Endothelial cell of umbilical vein (primary cell): ENCODE measurements at regions not wholly inside any gene's neighbourhood (a gene's known extent, or its start where the extent isn't known, plus 50 kb on each side); places are given as distances from the start of the nearest gene placed in this dataset.

Experiments
- BruUV-seq: library from RNA; stranded (reverse); fragments of 400-500 nt; replicated peaks from 2 replicates; lab custom pipeline; 2021; lab: Mats Ljungman, UMichigan
- CTCF ChIA-PET: fragments of 300-600, 350-600 bp; sonication (Branson Sonifier 250); formaldehyde crosslinking; loops from one replicate; lab custom pipeline; 2021; ENCODE audit warnings: antibody characterized with exemption, inconsistent platforms; lab: Charles Lee
- POLR2A ChIA-PET: fragments of 300-600, 350-600 bp; sonication (Branson Sonifier 250); formaldehyde crosslinking; loops from one replicate; lab custom pipeline; 2021; ENCODE audit warnings: antibody characterized with exemption, inconsistent platforms; lab: Charles Lee
- DNase-seq: peaks from one replicate; pipeline ENCODE4 v3.0.0-alpha.2; 2011; ENCODE audit warnings: low read depth, low spot score
- FAIRE-seq: peaks from 2 replicates; lab custom pipeline; 2011; peaks lifted over from hg19 to GRCh38; lab: Jason Lieb, UNC
- H2AFZ ChIP-seq: 2 replicates; pipeline ENCODE4 v1.6.0; 2012; ENCODE audit warnings: low read depth, low read length, control low read depth, inconsistent platforms
- H3K27ac ChIP-seq: 2 replicates; pipeline ENCODE4 v1.5.1; 2011; ENCODE audit warnings: low read depth, mild to moderate bottlenecking, control low read depth, low read length, moderate library complexity; ENCODE audit not compliant: insufficient read depth
- H3K27me3 ChIP-seq, 2 experiments: 2 replicates each; pipeline versions ENCODE4 v1.6.0 to v1.6.1; 2011; ENCODE audit warnings: low read length in 2 of 2, mixed read lengths in 1 of 2; ENCODE audit not compliant: control insufficient read depth in 2 of 2, insufficient read depth in 2 of 2
- H3K36me3 ChIP-seq, 2 experiments: 2 replicates in 1 of 2; 3 replicates in 1 of 2; pipeline ENCODE4 v1.5.1; 2011; ENCODE audit warnings: low read length in 2 of 2, mild to moderate bottlenecking in 1 of 2, moderate library complexity in 1 of 2; ENCODE audit not compliant: control insufficient read depth in 2 of 2, insufficient read depth in 2 of 2; ENCODE audit errors: extremely low read depth in 1 of 2
- H3K4me1 ChIP-seq: 3 replicates; pipeline ENCODE4 v1.5.1; 2011; ENCODE audit warnings: mild to moderate bottlenecking, low read length; ENCODE audit not compliant: control insufficient read depth, insufficient read depth; ENCODE audit errors: extremely low read depth
- H3K4me2 ChIP-seq: 2 replicates; pipeline ENCODE4 v1.6.1; 2011; ENCODE audit warnings: low read length, control low read depth, mixed read lengths; ENCODE audit not compliant: insufficient read depth
- H3K4me3 ChIP-seq, 3 experiments: fragments of 200-600 bp in 1 of 3; sonication (generic), shearing (Covaris generic) in 1 of 3; replicated peaks in 1 of 3; 2 replicates each; pipeline ENCODE4 v1.5.1; 2011 to 2016; ENCODE audit warnings: control low read depth in 3 of 3, low read length in 3 of 3, mild to moderate bottlenecking in 2 of 3, inconsistent platforms in 1 of 3, low read depth in 1 of 3, moderate library complexity in 1 of 3; ENCODE audit not compliant: insufficient read depth in 1 of 3
- H3K79me2 ChIP-seq: 2 replicates; pipeline ENCODE4 v1.6.0; 2012; ENCODE audit warnings: low read length, inconsistent platforms; ENCODE audit not compliant: control insufficient read depth, insufficient read depth
- H3K9ac ChIP-seq: replicated peaks from 2 replicates; pipeline ENCODE3; 2011; ENCODE audit warnings: low read length, control low read depth; ENCODE audit not compliant: insufficient read depth; ENCODE audit errors: extremely low read depth
- H3K9me1 ChIP-seq: replicated peaks from 3 replicates; pipeline ENCODE4 v1.6.0; 2011; ENCODE audit warnings: mild to moderate bottlenecking, low read length; ENCODE audit not compliant: control insufficient read depth, insufficient read depth; ENCODE audit errors: extremely low read depth
- H3K9me3 ChIP-seq: replicated peaks from 2 replicates; pipeline ENCODE4 v1.5.1; 2012; ENCODE audit warnings: low read length, inconsistent platforms; ENCODE audit not compliant: control insufficient read depth, insufficient read depth
- H4K20me1 ChIP-seq: replicated peaks from 2 replicates; pipeline ENCODE3; 2011; ENCODE audit warnings: mild to moderate bottlenecking, low read length; ENCODE audit not compliant: control insufficient read depth, insufficient read depth; ENCODE audit errors: extremely low read depth
- CTCF ChIP-seq, 2 donors: IDR thresholded peaks; 1 replicate in 1 of 2; 2 replicates in 1 of 2; pipeline ENCODE4 v1.5.1; 2011; ENCODE audit warnings: low read length in 2 of 2, mild to moderate bottlenecking in 2 of 2, moderate library complexity in 2 of 2, control low read depth in 1 of 2, inconsistent platforms in 1 of 2, low read depth in 1 of 2; ENCODE audit not compliant: insufficient read depth in 1 of 2; ENCODE audit errors: extremely low read depth in 1 of 2
- FOS ChIP-seq: IDR thresholded peaks from 2 replicates; pipeline ENCODE4 v1.6.1; 2011; ENCODE audit warnings: mild to moderate bottlenecking, low read length, moderate library complexity, borderline replicate concordance; ENCODE audit not compliant: insufficient read depth
- GATA2 ChIP-seq: IDR thresholded peaks from 2 replicates; pipeline ENCODE4 v1.7.0; 2011; ENCODE audit warnings: low read depth, mild to moderate bottlenecking, moderate library complexity, mixed read lengths, low read length; ENCODE audit not compliant: insufficient read length, insufficient read depth
- JUN ChIP-seq: IDR thresholded peaks from 2 replicates; pipeline ENCODE4 v1.6.1; 2011; ENCODE audit warnings: borderline replicate concordance, low read depth; ENCODE audit not compliant: insufficient read length, insufficient read depth
- MAX ChIP-seq: IDR thresholded peaks from 2 replicates; pipeline ENCODE4 v1.6.1; 2011; ENCODE audit not compliant: insufficient read depth, insufficient read length
- MYC ChIP-seq: IDR thresholded peaks from one replicate; pipeline ENCODE4 v1.6.1; 2011; ENCODE audit warnings: mild to moderate bottlenecking, low read depth, low read length
- POLR2AphosphoS5 ChIP-seq: IDR thresholded peaks from 2 replicates; pipeline ENCODE4 v1.6.1; 2012; ENCODE audit warnings: low read depth, mild to moderate bottlenecking, control low read depth, low read length, moderate library complexity; ENCODE audit not compliant: insufficient read depth
- dilution Hi-C: fragments of 300-500 bp; cut with MboI; formaldehyde crosslinking; loops from one replicate; pipeline ENCODE4 v1.15.0; 2019; ENCODE audit warnings: low sequenced_read_pairs; ENCODE audit not compliant: extremely low pct_ligation_motif_present
- intact Hi-C: fragments of 100-400 bp; cut with micrococcal nuclease; formaldehyde crosslinking; loops from one replicate; pipeline ENCODE4 v1.10.0; 2022

GRCh38 chr6:1519597-1519996 lies 90.1 kb upstream of the FOXC1 start:
- Histone ChIP-seq H3K79me2 (no peaks in the 10 kb centered on the region), H3K4me1 (no peaks in the 10 kb centered on the region), H3K4me2 (no peak overlapping the region), H4K20me1 (no peaks in the 10 kb centered on the region), H3K9me1 (no peaks in the 10 kb centered on the region), H3K27me3 (peaks cover 0 to 5% of the 10 kb centered on the region in 2 experiments), H3K9ac (no peak overlapping the region), H3K4me3 (no peak overlapping the region), H3K27ac (no peak overlapping the region), H3K9me3 (no peaks in the 10 kb centered on the region), H2AFZ (no peak overlapping the region), H3K36me3 (no peaks in the 10 kb centered on the region)
- no TSS peak for BruUV-seq
- TF ChIP-seq GATA2, result no peak
- no peak for TF ChIP-seq MAX
- no peak for TF ChIP-seq CTCF (IDR thresholded peaks at IDR 0.05; ENCODE audit: extremely low read depth in 1 of 2, insufficient read depth in 1 of 2, low read depth in 1 of 2, low read length in 2 of 2)
- TF ChIP-seq POLR2AphosphoS5, result no peak
- TF ChIP-seq JUN, result no peak
- TF ChIP-seq MYC, result no peak
- TF ChIP-seq FOS, result no peak
- no peak for FAIRE-seq
- no peak for DNase-seq
- intact Hi-C loops, result no loop called here
- CTCF ChIA-PET, result no interaction called here
- POLR2A ChIA-PET, result no interaction called here
- dilution Hi-C loops, result no loop called here
